Nephron (organoid): ENCODE measurements at regions not wholly inside any gene's neighbourhood (a gene's known extent, or its start where the extent isn't known, plus 50 kb on each side); places are given as distances from the start of the nearest gene placed in this dataset.

Experiments used
- H3K27ac Mint-ChIP-seq, 3 experiments: 2 replicates each; pipeline ENCODE4 v1.8.0; 2020; ENCODE audit warnings: mixed read lengths in 3 of 3, mild to moderate bottlenecking in 2 of 3, moderate library complexity in 1 of 3
- H3K27me3 Mint-ChIP-seq: 2 replicates; pipeline ENCODE4 v1.8.0; 2021; ENCODE audit warnings: low read depth, mild to moderate bottlenecking, moderate library complexity, mixed read lengths
- H3K36me3 Mint-ChIP-seq: 2 replicates; pipeline ENCODE4 v1.8.0; 2020; ENCODE audit warnings: low read depth, mixed read lengths
- H3K4me1 Mint-ChIP-seq: 2 replicates; pipeline ENCODE4 v1.8.0; 2020; ENCODE audit warnings: mixed read lengths
- H3K4me3 Mint-ChIP-seq, 3 experiments: 2 replicates each; pipeline ENCODE4 v1.8.0; 2020; ENCODE audit warnings: mild to moderate bottlenecking in 3 of 3, mixed read lengths in 3 of 3, moderate library complexity in 2 of 3
- H3K9me3 Mint-ChIP-seq: 2 replicates; pipeline ENCODE4 v1.8.0; 2020; ENCODE audit warnings: mixed read lengths
- TF ChIP-seq, protein P1 (sequence below), 3 experiments: fragments of 200-600 bp; sonication (generic); IDR thresholded peaks; one replicate each; pipeline ENCODE4 v1.5.0; 2021; ENCODE audit warnings: antibody characterized with exemption in 3 of 3; ENCODE audit not compliant: unreplicated experiment in 3 of 3

DNA sequence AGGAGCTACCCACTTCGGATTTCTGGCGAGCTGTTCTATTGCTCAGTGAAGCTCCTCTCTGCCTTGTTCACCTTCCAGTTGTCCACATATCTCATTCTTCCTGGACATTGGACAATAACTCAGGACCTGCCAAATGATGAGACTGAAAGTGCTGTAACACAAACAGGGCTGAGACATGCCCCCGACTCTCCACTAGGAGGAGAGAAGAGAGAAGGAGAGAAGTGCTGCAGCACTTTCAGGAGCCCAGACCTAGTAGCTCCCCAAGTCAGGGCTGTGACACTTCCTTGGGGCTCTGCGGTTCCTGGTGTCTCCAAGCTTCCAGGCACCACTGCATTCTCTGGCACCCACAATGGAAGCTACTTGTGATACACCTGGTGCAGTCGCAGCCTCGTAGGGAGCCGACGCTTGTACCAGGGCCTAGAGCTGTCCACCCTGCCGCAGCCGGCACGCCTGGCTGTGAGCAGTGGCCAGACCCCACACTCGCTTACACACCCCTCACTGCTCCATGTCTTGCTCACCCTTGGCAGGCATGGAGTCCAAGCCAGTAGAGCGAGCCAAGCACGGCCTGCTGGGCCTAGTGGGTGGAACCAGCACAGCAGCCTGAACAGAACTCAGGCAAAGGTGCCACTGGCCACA is 234.9 kb downstream of the TECRL start:
- TF ChIP-seq, protein P1, sequence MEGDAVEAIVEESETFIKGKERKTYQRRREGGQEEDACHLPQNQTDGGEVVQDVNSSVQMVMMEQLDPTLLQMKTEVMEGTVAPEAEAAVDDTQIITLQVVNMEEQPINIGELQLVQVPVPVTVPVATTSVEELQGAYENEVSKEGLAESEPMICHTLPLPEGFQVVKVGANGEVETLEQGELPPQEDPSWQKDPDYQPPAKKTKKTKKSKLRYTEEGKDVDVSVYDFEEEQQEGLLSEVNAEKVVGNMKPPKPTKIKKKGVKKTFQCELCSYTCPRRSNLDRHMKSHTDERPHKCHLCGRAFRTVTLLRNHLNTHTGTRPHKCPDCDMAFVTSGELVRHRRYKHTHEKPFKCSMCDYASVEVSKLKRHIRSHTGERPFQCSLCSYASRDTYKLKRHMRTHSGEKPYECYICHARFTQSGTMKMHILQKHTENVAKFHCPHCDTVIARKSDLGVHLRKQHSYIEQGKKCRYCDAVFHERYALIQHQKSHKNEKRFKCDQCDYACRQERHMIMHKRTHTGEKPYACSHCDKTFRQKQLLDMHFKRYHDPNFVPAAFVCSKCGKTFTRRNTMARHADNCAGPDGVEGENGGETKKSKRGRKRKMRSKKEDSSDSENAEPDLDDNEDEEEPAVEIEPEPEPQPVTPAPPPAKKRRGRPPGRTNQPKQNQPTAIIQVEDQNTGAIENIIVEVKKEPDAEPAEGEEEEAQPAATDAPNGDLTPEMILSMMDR (IDR thresholded peaks at IDR 0.05; ENCODE audit: unreplicated experiment in 3 of 3) = no peak
- Mint-ChIP-seq H3K36me3 (no peaks in the 10 kb centered on the region), H3K4me1 (no peaks in the 10 kb centered on the region), H3K9me3 (peaks cover 3% of the 10 kb centered on the region), H3K4me3 (no peak overlapping the region), H3K27me3 (no peaks in the 10 kb centered on the region), H3K27ac (no peak overlapping the region)

DNA sequence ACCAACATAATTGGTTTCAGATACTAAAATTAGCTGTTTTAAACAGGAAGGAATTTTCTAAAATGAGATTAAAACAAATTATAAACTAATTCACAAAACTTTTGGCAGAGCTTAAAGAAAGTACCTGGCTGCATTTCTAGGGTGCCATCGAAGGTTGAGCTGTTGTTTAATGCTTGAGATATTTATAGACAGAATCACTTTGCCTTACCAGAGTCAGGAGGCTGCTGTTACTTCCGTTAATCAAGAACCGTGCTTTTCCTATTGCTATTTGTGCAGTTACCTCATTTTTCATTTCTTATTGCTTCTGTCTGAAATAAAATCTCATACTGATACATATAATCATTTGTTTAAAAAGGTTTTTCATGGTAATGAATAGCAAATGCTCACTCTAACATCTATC is 242.9 kb downstream of the TECRL start:
- H3K27ac Mint-ChIP-seq = no peak overlapping the region
- no peak overlapping the region for H3K4me3 Mint-ChIP-seq
- H3K4me1 Mint-ChIP-seq = peaks cover 8% of the 10 kb centered on the region
- no peaks in the 10 kb centered on the region for H3K36me3 Mint-ChIP-seq
- H3K9me3 Mint-ChIP-seq = peaks cover 3% of the 10 kb centered on the region
- TF ChIP-seq, protein P1 (IDR thresholded peaks at IDR 0.05; ENCODE audit: unreplicated experiment in 3 of 3) = no peak
- H3K27me3 Mint-ChIP-seq = no peaks in the 10 kb centered on the region

DNA sequence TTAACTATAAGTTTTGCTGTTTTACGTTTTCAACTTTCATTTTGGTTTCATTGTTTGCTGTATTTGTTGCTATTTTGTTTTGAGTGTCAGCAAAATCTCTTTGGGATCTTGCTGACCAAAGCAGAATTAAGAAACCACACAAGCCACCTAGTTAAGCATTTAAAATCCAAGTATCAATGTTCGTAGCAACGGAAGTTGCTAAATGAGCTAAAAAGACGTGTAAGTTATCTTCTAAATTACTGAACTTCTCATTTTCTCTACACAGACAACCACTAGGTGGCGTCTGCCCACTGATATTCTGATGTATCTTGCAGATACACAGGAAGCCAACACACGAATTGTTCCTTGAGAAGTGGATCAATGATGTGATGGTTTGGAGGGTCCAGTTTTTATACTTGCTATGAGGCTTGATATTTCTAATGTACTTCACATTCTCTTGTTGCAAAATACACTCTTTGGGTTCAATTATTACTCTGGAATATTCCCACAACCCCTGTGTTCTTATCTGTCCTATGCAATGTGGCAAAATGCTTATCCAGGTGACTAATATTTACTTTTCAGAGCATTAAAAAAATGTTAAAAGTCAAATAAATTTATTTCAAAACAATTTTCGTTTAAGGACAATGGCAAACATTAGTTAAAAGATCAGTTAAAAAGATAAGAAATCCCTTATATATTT is 250.5 kb downstream of the TECRL start:
- no peak overlapping the region for H3K27ac Mint-ChIP-seq

DNA sequence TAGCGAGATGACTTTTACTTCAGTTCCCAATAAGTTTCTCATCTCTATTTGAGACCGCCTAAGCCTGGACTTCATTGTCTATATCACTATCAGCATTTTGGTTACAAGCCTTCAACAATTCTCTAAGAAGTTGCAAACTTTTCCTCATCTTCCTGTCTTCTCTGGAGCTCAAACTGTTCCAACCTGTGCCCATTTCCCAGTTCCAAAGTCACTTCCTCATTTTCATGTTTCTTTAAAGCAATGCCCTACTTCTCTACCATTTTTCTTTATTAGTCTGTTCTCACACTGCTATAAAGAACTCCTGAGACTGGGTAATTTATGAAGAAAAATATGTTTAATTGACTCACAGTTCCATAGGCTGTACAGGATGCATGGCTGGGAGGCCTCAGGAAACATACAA is 251.9 kb downstream of the TECRL start:
- H3K36me3 Mint-ChIP-seq = no peaks in the 10 kb centered on the region
- TF ChIP-seq, protein P1 (IDR thresholded peaks at IDR 0.05; ENCODE audit: unreplicated experiment in 3 of 3) = no peak

More for the DNA sequence above, 250.5 kb downstream of the TECRL start:
- Mint-ChIP-seq H3K4me3 (peak overlapping the region in 1 of 3 experiments; percentile 20), H3K27me3 (no peaks in the 10 kb centered on the region), H3K9me3 (no peaks in the 10 kb centered on the region), H3K36me3 (no peaks in the 10 kb centered on the region), H3K4me1 (no peaks in the 10 kb centered on the region)
- TF ChIP-seq, protein P1 (IDR thresholded peaks at IDR 0.05; ENCODE audit: unreplicated experiment in 3 of 3) = peak; percentile 85 to 93 (median 90)

DNA sequence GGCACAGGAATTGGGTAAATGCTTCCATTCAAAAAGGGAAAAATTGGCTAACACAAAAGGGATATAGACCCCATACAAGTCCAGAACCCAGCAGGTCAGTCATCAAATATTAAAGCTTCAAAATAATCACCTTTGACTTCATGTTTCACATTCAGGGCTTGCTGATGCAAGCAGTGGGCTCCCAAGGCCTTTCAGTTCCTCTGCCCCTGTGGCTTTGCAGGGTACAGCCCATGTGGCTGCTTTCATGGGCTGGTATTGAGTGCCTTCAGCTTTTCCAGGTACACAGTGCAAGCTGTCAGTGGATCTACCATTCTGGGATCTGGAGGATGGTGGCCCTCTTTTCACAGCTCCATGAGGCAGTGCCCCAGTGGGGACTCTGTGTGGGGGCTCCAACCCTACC is 253.0 kb downstream of the TECRL start:
- H3K4me3 Mint-ChIP-seq = no peak overlapping the region
- no peaks in the 10 kb centered on the region for H3K36me3 Mint-ChIP-seq
- H3K27me3 Mint-ChIP-seq = no peaks in the 10 kb centered on the region
- H3K27ac Mint-ChIP-seq = no peak overlapping the region
- TF ChIP-seq, protein P1 (IDR thresholded peaks at IDR 0.05; ENCODE audit: unreplicated experiment in 3 of 3) = no peak
- no peaks in the 10 kb centered on the region for H3K9me3 Mint-ChIP-seq
- peaks cover 4% of the 10 kb centered on the region for H3K4me1 Mint-ChIP-seq

More for the DNA sequence above, 251.9 kb downstream of the TECRL start:
- Mint-ChIP-seq H3K27ac (no peak overlapping the region), H3K4me3 (no peak overlapping the region), H3K4me1 (no peaks in the 10 kb centered on the region), H3K9me3 (no peaks in the 10 kb centered on the region), H3K27me3 (no peaks in the 10 kb centered on the region)

DNA sequence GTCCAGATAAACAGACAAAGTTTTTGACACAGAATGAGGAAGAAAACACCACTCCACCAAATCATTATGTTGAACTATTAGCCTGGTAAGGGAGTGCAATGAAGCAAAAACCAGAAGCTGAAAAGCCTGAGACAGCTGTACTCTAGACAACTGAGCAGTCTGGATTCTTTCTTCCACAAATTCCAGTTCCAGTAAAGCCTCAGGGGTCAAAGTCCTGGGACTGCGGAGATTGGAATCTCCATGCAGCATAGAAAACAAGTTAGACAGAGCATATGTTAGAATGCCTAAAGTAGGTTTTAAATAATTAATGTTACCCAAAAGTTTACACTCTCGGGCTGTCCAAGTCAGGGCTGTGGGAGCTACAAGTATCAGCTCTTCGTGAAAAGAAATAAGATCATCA is 263.2 kb downstream of the TECRL start:
- H3K4me1 Mint-ChIP-seq = peaks cover 6% of the 10 kb centered on the region
- TF ChIP-seq, protein P1 (IDR thresholded peaks at IDR 0.05; ENCODE audit: unreplicated experiment in 3 of 3) = no peak
- no peak overlapping the region for H3K4me3 Mint-ChIP-seq
- H3K9me3 Mint-ChIP-seq = peaks cover 28% of the 10 kb centered on the region
- peak overlapping the region in 2 of 3 experiments; percentile 29 to 51 for H3K27ac Mint-ChIP-seq
- no peaks in the 10 kb centered on the region for H3K27me3 Mint-ChIP-seq
- peaks cover 8% of the 10 kb centered on the region for H3K36me3 Mint-ChIP-seq
